Transverse colon (tissue), 4 donors: ENCODE measurements at regions not wholly inside any gene's neighbourhood (a gene's known extent, or its start where the extent isn't known, plus 50 kb on each side); places are given as distances from the start of the nearest gene placed in this dataset.

Experiments used
- CTCF ChIP-seq, 5 experiments: fragments of 200-600 bp in 3 of 5; fragments of 450-650 bp in 2 of 5; sonication (generic) in 3 of 5; IDR thresholded peaks; 1 replicate in 2 of 5; 2 replicates in 3 of 5; pipeline ENCODE4 v1.5.1; 2016 to 2017; ENCODE audit warnings: antibody characterized with exemption in 5 of 5, inconsistent platforms in 3 of 5, mild to moderate bottlenecking in 2 of 5, moderate library complexity in 1 of 5
- EP300 ChIP-seq: sonication (generic); formaldehyde crosslinking; IDR thresholded peaks from one replicate; pipeline ENCODE4 v1.6.1; 2017; ENCODE audit warnings: antibody characterized with exemption, low read depth
- POLR2A ChIP-seq: fragments of 450-650 bp; IDR thresholded peaks from one replicate; pipeline ENCODE4 v1.6.1; 2016; ENCODE audit warnings: antibody characterized with exemption, mild to moderate bottlenecking, moderate library complexity
- POLR2AphosphoS5 ChIP-seq, 3 donors: sonication (generic); formaldehyde crosslinking; IDR thresholded peaks; one replicate each; pipeline ENCODE4 v1.6.1; 2016; ENCODE audit warnings: antibody characterized with exemption in 3 of 3

- no peak for TF ChIP-seq CTCF (IDR thresholded peaks at IDR 0.05)
- TF ChIP-seq POLR2A: no peak
- no peak for TF ChIP-seq POLR2AphosphoS5 (IDR thresholded peaks at IDR 0.05)
- TF ChIP-seq EP300: no peak
These were observed 511.2 kb downstream of the DCDC2C start for GRCh38 chr2:4214444-4215205.
